G401 (cell line): ENCODE measurements at regions not wholly inside any gene's neighbourhood (a gene's known extent, or its start where the extent isn't known, plus 50 kb on each side); places are given as distances from the start of the nearest gene placed in this dataset.
"Not testable (repeated sequence)": the region's sequence is repeated elsewhere in the genome, so short reads cannot be mapped to it uniquely, and the experiment has no call there.

Experiments
- DNase-seq: peaks from one replicate; pipeline ENCODE4 v3.0.0-alpha.2; 2015; ENCODE audit warnings: low spot score
- in situ Hi-C: cut with HindIII; loops from 2 replicates; pipeline ENCODE4 v1.10.0; 2016; ENCODE audit warnings: low sequenced_read_pairs, mixed read lengths

GRCh38 chr11:69205743-69206612 is 50.2 kb downstream of the SMIM38 start:
- in situ Hi-C loops, result no loop called here
- no peak for DNase-seq

- in situ Hi-C loops, DNase-seq: not testable (repeated sequence)
These were observed 50.9 kb downstream of the SMIM38 start for GRCh38 chr11:69206613-69206965.

- in situ Hi-C loops, result no loop called here
- DNase-seq, result no peak
These were observed 51.6 kb downstream of the SMIM38 start for GRCh38 chr11:69207165-69207889.

GRCh38 chr11:69208190-69209037 is 52.7 kb downstream of the SMIM38 start:
- no peak for DNase-seq
- in situ Hi-C loops, result no loop called here

GRCh38 chr11:69209038-69209350 is 53.3 kb downstream of the SMIM38 start:
- DNase-seq, result no peak
- in situ Hi-C loops, result no loop called here

GRCh38 chr11:69209421-69210309 is 53.9 kb downstream of the SMIM38 start:
- in situ Hi-C loops, result no loop called here
- no peak for DNase-seq

DNA sequence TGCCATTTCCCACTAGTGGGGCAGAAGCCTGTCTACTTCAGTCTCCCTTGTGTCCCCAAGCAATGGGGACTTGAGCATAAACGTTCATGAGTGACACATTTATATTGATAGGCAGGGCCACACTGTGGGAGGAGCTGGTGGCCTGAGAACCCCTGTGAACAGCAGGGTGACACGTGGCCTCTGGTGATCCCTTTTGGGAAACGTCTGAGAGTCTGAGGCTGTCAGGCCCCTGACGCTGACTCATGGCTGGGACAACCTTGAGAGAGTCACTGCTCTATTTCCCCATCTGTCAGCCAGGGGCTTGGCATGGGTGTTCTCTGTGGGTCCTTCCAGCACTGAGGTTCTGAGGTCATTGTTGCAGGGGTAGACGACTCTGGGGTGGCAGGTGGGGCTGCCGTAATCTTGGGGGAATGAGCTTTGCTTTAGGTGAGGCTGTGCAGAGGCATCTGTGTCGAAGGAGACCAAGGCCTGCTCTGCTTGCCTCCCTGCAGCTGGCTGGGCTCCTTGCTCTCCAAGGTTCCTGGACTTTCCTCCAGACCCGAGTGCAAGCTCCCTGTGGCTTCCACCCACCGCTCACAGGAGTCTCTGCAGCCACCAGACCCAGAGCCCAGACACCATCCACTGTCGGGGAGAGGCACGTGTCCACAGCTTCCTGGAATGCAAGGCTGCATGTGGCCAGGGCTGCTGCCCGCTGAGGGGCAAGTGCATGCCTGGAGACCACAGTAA is 54.7 kb downstream of the SMIM38 start:
- in situ Hi-C loops, result no loop called here

DNA sequence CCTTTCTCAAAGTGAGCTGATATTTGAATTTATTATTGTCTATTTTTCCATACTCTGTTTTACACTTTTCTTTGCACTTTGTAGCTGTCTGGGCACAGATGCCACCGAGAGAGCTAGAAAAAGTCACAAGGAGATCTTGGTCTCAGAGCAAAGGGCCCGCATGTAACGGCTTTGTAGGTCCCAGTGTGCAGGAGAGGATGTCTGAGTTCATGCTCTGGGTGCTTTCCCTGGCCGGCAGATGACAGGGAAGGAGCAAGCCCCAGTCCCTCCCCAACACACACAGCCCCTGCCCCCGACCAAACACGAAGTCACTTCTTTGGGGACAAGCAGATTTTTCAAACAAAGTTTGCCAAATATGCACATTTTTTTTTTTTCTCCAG is 55.8 kb downstream of the SMIM38 start:
- DNase-seq, result no peak
- in situ Hi-C loops, result no loop called here

More for the DNA sequence above, 54.7 kb downstream of the SMIM38 start:
- no peak for DNase-seq

- no peak for DNase-seq
- in situ Hi-C loops, result no loop called here
These were observed 56.4 kb downstream of the SMIM38 start for GRCh38 chr11:69211920-69212797.

- DNase-seq, result no peak
- in situ Hi-C loops, result no loop called here
These were observed 57.0 kb downstream of the SMIM38 start for GRCh38 chr11:69212798-69213110.

DNA sequence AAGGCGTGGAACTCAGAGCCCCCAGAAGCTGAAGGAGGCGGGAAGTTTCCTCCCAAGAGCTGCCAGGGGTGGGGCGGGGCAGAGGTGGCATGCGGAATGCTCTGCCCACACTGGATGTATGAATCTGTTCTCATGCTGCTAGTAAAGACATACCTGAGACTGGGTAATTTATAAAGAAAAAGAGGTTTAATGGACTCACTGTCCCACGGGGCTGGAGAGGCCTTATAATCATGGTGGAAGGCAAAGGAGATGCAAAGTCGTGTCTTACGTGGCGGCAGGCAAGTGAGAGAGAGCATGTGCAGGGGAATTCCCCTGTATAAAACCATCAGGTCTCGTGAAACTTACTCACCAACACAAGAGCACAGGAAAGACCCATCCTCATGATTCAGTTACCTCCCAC is 57.6 kb downstream of the SMIM38 start:
- in situ Hi-C loops, result no loop called here
- no peak for DNase-seq

DNA sequence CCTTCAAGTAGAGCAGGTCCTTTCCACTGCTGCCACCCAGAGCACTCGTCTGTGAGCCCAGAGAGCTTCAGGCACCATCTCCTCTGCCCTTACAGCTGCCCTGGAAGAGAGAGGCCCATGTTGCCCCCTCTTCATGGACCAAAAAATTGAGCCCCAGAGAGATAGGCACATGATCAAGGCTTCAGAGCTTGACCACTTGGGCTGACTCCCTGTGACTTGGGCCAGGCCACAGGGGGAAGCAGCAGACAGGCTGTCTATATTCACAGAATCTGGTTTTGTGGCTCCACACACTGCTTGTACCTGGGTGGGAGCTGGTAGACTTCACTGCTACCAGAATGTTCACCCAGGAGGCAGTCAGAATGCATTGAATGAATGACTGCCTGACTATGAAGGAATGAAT is 58.2 kb downstream of the SMIM38 start:
- no peak for DNase-seq
- in situ Hi-C loops, result no loop called here

DNA sequence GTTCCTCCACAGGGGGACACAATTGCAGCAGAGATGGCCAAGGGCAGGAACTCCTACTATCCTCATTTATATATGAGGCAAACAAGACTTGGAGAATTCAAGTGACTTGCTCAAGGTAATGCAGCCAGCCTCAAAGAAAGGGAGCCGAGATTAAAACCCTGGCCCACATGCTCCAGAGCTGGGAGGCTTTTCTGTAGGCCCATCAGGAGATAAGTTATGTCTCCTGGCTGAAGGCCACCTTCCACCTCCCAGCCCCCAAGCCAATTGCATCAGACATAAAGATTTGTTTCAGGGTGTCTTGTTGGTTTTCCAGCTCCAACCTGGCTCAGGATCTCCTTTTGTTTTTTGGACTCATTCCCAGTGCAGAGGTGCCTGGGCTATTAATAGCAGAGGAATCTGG is 59.5 kb downstream of the SMIM38 start:
- DNase-seq, result no peak
- in situ Hi-C loops, result no loop called here

DNA sequence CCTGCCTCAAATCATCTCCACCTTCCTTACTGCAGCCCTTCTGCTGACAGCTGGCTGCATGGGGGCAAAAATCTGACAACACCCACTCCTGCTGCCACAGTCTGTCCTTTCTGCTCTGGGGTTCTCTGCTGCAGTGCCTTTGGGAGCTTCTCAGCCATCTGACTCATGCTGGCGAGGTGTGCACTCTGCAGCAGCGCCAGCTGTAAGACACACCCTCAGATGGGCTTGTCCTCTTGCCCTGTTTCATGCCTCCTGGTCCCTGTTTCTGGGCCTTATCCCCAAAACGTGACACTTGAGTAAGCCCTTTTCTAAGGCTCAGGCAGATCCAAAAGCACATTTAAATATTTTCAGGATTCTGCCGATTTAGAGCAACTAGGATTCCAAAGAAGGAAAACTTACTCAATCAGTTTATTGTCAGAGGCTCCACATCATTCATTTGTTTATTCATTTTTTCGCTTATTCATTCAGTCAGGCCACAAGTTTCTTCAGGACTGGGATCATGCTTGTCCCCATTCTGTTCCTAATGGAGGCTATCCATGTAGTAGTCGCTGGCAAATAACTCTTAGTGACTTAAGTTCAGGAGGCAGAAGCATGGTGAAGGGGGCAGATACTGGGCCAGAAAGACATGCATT is 60.2 kb downstream of the SMIM38 start:
- in situ Hi-C loops, result no loop called here
- no peak for DNase-seq

GRCh38 chr11:69216647-69217051 is 60.9 kb downstream of the SMIM38 start:
- in situ Hi-C loops, result no loop called here
- no peak for DNase-seq

- in situ Hi-C loops, result no loop called here
- DNase-seq, result peak; percentile 68
These were observed 61.8 kb downstream of the SMIM38 start for GRCh38 chr11:69217276-69218105.
